GM19467 (cell line): ENCODE measurements at regions not wholly inside any gene's neighbourhood (a gene's known extent, or its start where the extent isn't known, plus 50 kb on each side); places are given as distances from the start of the nearest gene placed in this dataset.

ENCODE experiments used
- ATAC-seq: cut with Tn5 transposase; IDR thresholded peaks from one replicate; pipeline ENCODE4 v1.9.1; 2021; ENCODE audit warnings: mild to moderate bottlenecking, moderate library complexity; ENCODE audit not compliant: unreplicated experiment

GRCh38 chr11:15913261-15913660 lies 443.1 kb downstream of the SOX6 start:
- ATAC-seq = no peak
